Cardiac septum (tissue), 1 donor: ENCODE measurements at regions not wholly inside any gene's neighbourhood (a gene's known extent, or its start where the extent isn't known, plus 50 kb on each side); places are given as distances from the start of the nearest gene placed in this dataset.

ENCODE experiments used
- DNase-seq: peaks from one replicate; pipeline ENCODE4 v3.0.0-alpha.2; 2020; ENCODE audit warnings: low spot score
- intact Hi-C: fragments of 100-400 bp; cut with DNase I; formaldehyde crosslinking; loops from one replicate; pipeline ENCODE4 v1.14.0; 2022
- donor health status: DM: no; HTN: no; CAD: no.

GRCh38 chr16:51359141-51359955 lies 208.3 kb upstream of the SALL1 start:
- no peak for DNase-seq
- intact Hi-C loops, result no loop called here

GRCh38 chr16:51357839-51358238 lies 206.8 kb upstream of the SALL1 start:
- DNase-seq, result no peak
- intact Hi-C loops, result no loop called here

- intact Hi-C loops, result no loop called here
- no peak for DNase-seq
These were observed 204.8 kb upstream of the SALL1 start for GRCh38 chr16:51355875-51356274.

GRCh38 chr16:51355195-51355594 lies 204.1 kb upstream of the SALL1 start:
- intact Hi-C loops, result no loop called here

GRCh38 chr16:51353055-51353454 lies 202.0 kb upstream of the SALL1 start:
- no peak for DNase-seq
- intact Hi-C loops, result no loop called here

More at GRCh38 chr16:51355195-51355594, 204.1 kb upstream of the SALL1 start:
- no peak for DNase-seq

DNA sequence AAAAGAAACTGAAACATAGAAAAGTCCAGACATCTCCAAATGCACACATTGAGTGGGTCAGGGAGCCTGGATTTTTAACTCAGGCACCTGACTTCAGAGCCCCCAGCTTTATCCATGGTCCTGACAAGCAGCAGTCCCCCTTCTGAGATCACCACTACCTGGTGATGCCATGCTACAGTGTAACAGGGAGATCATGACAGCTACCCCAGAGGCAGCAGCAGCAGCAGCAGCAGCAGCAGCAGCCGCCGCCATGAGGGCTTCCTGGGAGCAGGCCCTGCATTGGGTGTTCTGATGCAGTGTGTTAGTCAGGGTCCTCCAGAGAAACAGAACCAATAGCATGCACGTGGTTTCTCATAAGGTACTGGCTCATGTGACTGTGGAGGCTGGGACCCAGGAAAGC lies 198.6 kb upstream of the SALL1 start:
- intact Hi-C loops, result no loop called here
- DNase-seq, result no peak

DNA sequence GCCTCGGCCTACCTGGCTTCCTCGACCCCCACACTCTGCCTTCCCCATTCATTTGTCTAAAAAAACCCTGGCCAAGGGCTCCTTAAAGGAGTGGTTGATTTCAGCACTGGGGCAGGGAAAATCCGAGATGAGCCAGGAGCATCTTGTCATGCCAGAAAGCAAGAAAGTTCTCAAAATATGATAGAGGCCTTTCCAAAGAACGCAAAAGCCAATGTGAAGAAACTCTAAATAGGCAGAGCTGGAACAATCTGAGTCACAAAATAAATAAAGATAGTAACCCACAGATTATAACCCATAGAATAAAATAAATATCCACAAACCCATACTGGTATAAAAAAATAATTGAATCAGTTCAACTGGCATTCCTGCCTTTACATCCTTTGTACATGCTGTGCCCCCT lies 192.3 kb upstream of the SALL1 start:
- intact Hi-C loops, result no loop called here
- no peak for DNase-seq

DNA sequence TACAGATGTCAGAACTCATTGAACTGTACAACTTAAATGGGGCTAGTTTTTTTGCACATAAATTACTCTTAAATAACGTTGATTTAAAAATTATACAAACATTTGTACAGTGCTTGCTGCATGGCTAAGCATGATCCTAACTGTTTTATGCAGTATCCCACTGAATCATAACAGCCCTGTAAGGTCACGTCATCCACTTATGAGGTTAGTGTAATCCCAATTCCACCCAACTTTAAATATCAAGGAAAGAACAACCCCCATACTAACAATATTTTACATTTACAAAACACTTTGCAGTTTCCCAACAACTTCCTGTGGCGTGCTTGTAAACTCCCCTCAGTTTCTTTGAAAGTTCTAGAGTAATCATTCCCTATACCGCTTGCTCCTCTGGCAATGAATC lies 190.1 kb upstream of the SALL1 start:
- no peak for DNase-seq
- intact Hi-C loops, result no loop called here

- intact Hi-C loops, result no loop called here
- no peak for DNase-seq
These were observed 186.6 kb upstream of the SALL1 start for GRCh38 chr16:51337662-51338061.

DNA sequence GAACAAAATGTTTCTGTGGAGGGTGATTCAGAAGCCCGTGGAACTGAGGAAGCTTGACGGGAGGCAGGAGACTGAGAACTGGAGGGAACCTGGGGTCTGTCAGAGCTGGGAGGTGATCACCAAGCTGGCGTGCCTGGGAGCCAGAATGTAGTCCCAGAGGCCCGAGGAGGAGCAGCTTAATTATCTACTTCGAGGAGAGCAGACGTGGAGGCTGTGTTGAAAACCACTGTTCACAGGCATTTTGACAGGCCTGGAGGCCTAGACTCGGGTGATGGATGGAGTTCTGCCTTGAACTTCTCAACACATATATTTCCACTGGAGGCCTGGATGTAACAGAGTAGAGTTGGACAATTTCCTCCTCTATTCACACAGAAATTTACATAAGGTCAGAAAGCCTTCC lies 177.7 kb upstream of the SALL1 start:
- intact Hi-C loops, result no loop called here
- no peak for DNase-seq

- intact Hi-C loops, result no loop called here
- no peak for DNase-seq
These were observed 175.9 kb upstream of the SALL1 start for GRCh38 chr16:51327001-51327400.

DNA sequence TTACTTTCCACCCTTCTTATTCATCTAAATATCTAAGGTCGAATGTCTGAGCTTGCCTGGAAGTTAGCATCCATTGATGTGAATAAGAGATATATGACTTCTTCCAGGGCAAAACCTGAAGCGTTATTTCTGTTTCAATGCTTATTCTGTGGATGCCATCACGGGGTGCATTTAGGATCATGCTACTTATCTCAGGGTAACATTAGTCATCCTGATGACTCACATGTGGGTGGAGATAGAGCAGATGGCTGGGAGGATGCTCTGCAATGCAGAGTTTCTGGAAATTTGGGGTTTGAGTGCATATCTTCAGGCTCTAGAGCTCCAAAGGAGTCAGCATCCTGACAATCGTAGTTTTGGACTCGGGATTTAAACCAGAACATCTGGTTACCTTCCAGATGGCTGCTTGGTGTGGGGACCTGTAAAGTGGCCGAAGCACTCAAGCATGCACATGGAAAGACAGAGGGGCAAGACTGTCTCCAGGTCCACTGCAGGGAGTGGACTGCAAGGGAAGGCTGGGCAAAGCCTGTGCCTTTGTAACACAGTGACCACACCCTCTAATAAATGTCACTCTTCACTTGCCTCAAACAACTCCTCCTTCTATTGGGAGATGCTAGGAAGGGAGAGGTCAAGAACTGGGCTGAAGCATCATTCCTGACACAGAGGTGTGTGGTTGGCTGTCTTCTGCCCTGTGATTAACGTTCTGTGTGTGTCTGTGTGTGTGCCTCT lies 175.2 kb upstream of the SALL1 start:
- no peak for DNase-seq
- intact Hi-C loops, result no loop called here

DNA sequence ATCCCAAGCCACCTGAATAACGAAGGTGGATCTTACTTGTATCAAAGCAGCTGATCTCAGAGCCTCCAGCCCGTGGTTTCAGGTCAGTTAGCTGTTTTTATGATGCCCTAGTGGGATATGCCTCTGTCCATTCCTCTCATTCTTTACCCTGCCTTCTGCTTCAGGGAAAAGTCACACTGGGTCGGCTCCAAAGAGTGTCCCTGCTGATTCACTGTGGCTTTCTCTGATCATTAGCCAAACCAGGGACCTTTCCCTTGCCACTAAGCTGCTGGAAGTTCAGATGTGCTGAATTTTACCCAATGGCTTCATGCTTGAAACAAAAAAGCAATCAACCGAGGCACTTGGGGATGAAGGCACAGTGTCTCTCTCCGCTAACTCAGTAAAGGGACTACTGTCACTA lies 170.2 kb upstream of the SALL1 start:
- DNase-seq, result no peak
- intact Hi-C loops, result no loop called here

DNA sequence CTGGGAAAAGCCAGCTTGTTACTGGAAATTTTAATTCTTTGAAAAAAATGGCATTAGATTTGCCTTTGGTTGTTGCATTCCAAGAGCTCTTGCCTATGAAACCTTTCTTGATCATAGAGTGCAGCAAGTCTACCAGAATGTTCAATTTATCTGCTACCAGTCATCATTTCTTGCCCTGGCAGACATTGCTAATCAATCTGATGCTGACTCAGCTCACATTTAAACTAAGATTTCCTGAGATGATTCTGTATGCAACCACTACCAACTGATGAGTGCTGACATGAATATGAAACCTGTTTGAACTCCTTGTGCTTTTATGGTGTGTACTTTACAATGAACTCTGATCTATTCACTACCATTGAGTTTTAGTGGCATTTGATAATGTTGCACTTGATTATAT lies 166.5 kb upstream of the SALL1 start:
- DNase-seq, result no peak
- intact Hi-C loops, result no loop called here

- DNase-seq, result no peak
- intact Hi-C loops, result no loop called here
These were observed 162.1 kb upstream of the SALL1 start for GRCh38 chr16:51313198-51313597.

GRCh38 chr16:51312363-51313150 lies 161.5 kb upstream of the SALL1 start:
- no peak for DNase-seq
- intact Hi-C loops, result no loop called here

DNA sequence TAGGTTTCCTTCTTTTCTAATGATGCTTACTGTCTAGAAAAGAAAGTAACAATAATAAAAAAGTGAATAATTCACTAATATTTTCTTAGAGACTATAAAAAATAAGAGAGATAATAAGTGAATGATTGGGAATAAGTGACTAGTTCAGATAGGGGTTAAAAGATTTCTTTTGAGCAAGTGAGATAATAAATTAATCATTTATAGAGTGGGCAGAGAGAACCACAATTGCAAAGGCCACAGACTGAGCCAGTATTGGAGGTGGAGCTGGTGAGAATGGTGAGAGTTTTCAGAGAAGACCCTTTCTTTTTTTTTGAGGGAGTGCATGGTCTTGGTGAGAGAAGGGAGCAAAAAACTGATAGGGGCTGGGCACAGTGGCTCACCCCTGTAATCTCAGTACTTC lies 159.1 kb upstream of the SALL1 start:
- intact Hi-C loops, result no loop called here
- DNase-seq, result no peak

- intact Hi-C loops, result no loop called here
These were observed 156.0 kb upstream of the SALL1 start for GRCh38 chr16:51306886-51307595.

GRCh38 chr16:51306116-51306515 lies 155.0 kb upstream of the SALL1 start:
- no peak for DNase-seq
- intact Hi-C loops, result no loop called here

More at GRCh38 chr16:51306886-51307595, 156.0 kb upstream of the SALL1 start:
- no peak for DNase-seq

DNA sequence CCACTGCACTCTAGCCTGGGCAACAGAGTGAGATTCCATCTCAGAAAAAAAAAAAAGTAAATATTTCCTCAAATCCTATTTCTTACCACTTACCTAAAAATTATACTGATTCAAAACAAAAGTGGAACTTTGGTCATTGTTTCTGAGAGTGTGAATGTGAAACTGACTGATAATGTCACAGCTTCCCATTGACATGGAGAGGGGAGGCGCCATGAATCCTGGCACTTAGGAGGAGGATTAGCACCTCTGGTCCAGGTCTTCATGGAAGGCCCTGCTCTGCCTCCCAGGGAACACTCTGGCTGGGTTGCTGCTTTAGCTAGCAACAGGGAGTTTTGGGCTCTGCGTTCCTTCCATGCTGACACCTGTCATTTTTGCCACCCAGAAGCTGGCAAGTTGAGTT lies 154.3 kb upstream of the SALL1 start:
- intact Hi-C loops, result no loop called here
- DNase-seq, result no peak
